ENCODE measurements at regions not wholly inside any gene's neighbourhood (a gene's known extent, or its start where the extent isn't known, plus 50 kb on each side); places are given as distances from the start of the nearest gene placed in this dataset.
"Not testable (repeated sequence)": the region's sequence is repeated elsewhere in the genome, so short reads cannot be mapped to it uniquely, and the experiment has no call there.

DNA sequence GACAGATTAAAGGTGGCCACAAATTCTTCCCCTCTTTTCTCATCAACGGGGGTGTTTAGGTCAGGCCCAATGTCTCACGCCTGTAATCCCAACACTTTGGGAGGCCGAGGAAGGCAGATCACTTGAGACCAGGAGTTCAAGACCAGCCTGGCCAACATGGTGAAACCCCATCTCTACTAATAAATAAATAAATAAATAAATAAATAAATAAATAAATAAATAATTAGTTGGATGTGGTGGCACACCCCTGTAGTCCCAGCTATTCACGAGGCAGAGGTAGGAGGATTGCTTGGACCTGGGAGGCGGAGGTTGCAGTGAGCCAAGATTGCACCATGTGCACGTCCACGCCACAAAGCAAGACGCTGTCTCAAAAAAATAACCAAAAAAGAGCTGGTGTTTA lies 180.7 kb downstream of the FASLG start:
- TF ChIP-seq CTCF, POLR2A (IDR thresholded peaks at IDR 0.05): not testable (repeated sequence)

All from adrenal gland (tissue), 5 donors.